T-helper 2 cell (primary cell): ENCODE measurements at regions not wholly inside any gene's neighbourhood (a gene's known extent, or its start where the extent isn't known, plus 50 kb on each side); places are given as distances from the start of the nearest gene placed in this dataset.

Experiments
- DNase-seq, 5 experiments: peaks; one replicate each; pipeline versions ENCODE4 v3.0.0 to v3.0.0-alpha.2; 2012 to 2022

DNA sequence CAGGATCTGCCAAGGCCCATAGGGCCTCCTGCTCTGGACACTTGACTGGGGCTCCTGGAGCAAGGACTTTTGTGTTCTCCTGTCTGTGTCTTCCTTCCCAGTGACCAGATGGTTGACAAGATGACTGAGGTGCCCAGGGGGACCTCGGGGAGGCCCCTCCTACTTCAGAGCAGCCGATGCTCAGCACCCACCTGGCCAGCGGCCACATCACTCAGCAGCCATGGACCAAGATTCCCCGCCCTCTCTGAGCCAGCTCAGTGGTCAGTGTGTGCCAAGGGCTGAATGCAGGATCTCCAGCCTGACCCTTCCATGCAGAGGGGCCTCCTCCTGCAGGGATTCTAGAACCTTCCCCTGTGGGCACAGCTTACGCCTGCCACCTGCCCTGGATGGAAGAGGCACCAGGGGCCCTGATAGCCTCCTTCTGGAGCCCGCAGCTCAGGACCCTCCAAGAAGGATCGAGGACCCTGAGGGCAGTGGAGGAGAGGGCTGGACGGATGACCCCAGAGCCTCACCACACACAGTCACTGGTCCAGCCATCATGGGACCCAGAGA lies 87.4 kb upstream of the GPC1 start:
- no peak for DNase-seq

DNA sequence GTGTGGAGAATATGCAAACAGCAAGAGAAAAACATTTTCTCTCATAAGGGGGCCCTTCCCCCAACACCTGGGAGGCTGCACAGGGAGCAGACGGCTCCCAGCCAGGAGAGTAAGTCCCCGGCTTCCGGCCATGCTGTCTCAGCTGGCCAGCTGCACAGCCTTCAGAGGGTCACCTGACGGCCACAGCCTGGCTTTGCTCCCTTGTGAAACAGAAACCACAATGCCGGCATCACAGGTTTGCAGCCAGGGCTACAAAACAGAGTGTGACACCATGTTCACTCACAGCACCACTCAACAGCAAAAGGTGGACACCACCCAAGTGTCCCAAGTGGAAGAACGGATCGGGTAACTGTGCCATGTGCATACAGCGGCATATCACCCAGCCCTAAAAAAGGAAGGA lies 86.9 kb upstream of the GPC1 start:
- no peak for DNase-seq

DNA sequence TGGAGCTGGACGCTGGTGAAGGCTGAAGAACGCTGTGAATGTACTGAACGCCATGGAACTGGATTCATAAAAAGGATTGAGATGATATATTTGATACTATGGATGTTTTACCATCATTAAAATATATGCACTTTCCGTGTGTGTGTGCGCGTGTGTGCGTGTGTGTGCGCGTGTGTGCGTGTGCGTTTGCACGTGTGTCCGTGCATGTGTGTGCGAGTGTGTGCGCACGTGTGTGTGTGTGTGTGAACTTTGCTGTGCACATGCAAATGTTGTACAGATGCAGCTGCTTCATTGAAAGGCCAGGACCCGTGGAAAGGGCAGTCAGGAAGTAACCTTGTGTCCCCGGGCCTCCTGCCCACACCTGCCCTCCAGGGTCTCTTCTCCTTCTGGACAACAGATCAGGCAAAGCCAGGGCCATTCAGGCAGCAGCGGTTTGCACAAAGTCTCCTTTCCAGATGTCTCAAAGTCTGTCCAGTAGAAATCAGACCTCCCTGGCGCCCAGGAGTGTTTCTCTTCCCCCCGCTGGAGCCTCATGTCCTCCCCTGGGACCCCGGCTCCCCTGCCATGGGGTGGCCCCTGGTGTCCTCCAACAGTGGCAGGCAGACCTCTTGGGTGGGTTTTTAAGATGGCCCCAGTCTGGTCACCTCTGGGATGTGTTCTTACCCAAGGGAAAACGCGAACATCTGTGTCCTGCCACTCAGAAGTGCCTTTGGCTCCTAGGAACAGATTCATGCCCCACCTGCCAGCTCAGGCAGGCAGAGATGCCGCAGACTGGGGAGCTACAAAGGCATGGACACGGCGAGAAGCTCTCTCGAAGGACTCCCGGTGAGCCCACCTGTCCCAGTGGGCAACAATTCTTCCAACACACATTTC lies 86.1 kb upstream of the GPC1 start:
- no peak for DNase-seq

DNA sequence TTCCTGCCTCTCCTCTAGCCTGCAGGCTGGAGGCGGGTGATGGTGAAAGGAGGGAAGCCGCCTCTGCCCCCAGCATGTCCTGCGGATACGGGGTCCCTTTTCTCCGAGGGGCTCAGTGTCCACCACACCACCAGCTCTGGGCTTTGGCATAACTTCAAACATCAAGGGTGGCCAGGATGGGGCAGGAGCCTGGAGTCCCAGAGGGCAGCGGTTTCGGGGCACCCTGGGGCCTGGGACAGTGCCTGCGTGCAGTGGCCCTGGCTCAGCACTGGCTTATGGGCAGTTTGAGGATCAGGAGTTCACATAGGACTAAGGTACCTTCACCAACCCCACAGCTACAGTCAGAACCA lies 85.5 kb upstream of the GPC1 start:
- DNase-seq = no peak

DNA sequence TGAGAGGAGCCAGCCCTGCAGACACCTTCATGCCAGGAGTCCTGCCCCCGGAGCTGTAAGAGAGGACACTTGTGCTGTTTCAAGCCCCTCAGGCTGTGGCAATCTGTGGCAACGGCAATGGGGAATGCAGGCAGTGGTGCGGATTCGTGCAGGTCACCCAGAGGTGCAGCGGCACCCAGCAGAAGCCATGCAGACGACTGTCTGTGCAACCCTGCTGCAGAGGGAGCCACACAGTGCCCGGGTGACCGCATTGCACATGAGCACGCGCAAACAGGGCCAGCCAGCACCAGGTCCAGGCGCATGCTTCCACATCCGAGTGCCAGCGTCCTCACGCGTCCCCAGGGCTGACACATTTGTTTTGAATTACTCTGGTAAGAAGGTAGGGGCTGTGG lies 84.8 kb upstream of the GPC1 start:
- no peak for DNase-seq

DNA sequence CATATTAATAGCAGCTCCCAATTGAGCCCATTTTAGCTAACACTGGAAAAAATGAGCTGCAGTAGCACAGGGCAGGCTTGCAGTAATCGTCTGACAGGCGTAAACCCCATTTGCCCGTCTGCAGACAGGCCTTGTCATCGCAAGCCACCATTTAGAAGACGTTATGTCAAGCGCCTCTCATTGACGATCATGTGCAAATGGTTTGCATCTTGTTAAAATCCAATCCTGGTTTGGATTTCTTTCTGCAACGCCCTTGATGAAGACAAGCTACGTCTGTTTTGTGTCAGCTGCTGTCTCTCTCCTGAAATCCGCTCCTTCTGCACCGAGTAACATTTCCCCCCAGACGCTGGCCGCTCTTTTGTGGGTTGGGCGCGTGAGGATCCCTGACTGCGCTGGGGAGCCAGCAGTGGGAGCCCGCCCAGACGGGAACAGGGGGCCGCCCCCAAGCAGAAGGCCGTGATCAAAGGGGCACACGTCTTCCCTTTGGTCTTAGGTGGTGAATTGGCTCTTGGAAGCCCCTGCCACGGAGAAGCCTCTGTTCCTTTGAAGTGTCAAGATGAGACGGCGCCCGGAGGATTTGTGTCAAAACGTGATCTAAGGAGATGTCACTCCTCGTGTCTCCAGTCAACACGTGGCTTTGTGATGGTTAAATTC lies 84.2 kb upstream of the GPC1 start:
- DNase-seq = no peak

DNA sequence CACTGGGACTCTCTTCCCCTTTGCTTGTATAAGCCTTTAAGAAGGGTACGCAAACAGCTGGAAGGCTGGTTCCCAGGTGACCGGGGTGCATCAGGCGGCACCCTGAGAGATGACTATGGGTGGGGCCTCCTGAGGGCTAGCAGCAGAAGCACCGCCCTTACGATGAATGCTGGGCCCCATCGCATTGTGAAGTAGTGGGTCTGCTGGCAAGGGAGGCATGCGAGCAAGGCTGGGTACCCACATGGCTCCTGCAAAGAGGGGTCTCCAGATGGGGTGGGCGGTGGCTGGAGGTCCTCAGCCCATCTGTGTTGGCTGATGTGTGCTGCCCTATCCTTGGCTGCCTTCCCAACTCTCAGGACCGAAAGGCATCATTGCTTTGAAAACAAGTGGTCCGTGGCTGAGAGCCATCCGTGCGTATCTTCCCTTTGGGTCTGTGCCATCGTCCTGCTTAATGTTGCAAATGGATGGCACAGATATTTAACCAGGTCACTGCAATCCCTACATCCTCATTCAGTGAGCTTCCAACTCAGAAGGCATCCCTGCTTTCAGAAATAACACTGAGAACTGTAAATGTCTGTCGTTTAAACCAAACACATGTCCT lies 83.5 kb upstream of the GPC1 start:
- no peak for DNase-seq

DNA sequence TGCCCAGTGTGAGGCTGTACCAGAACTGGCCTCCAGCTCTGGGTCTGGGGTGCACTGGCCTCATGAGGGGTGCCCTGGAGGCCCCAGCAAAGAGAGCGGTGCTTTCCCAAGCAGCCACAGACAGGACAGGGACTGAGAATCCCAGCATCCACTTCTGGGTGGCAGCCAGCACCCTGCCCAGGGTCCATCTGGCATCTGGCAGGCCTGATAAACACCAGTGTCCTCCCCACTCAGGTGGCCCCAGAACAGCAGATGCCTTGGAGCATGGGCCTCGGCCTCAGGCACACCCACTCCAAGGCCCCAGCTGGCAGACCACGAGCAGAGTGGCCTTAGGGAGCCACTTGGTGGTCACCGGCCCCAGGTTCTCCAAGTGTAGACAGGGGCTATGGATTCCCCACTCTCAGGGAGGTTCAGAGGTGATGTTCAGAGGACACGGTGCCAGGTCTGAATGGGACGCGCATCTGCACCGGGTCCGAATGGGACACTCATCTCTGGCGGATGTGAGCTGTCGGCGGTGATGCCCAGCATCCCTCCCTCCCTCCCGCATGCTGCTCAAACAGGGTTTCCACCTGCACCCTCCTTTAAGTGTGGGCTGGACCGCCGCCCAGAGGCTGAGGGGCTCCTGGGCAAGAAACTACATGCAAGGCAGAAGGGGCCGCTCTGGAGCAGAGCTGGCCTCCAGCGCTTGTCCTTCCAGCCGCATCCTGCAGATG lies 82.2 kb upstream of the GPC1 start:
- DNase-seq = no peak

DNA sequence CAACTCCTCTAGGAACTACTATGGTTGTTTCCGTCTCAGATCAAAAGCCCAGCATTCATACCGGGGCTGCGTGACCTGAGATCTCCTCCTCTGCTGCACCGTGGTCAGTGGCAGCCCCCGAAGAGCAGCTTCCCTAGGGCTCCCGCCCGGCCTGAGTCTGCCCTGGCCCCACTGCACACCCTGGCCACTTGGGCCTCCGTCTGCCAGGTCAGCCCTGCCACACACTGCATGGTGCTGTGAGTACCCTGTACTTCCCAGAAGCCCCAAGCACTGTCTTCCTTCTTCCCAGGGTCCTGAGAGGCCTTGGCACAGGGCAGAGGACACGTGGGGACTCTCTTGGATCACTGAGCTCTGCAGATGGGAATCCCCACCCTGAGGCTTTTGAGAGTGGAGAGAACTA lies 81.5 kb upstream of the GPC1 start:
- DNase-seq = no peak

DNA sequence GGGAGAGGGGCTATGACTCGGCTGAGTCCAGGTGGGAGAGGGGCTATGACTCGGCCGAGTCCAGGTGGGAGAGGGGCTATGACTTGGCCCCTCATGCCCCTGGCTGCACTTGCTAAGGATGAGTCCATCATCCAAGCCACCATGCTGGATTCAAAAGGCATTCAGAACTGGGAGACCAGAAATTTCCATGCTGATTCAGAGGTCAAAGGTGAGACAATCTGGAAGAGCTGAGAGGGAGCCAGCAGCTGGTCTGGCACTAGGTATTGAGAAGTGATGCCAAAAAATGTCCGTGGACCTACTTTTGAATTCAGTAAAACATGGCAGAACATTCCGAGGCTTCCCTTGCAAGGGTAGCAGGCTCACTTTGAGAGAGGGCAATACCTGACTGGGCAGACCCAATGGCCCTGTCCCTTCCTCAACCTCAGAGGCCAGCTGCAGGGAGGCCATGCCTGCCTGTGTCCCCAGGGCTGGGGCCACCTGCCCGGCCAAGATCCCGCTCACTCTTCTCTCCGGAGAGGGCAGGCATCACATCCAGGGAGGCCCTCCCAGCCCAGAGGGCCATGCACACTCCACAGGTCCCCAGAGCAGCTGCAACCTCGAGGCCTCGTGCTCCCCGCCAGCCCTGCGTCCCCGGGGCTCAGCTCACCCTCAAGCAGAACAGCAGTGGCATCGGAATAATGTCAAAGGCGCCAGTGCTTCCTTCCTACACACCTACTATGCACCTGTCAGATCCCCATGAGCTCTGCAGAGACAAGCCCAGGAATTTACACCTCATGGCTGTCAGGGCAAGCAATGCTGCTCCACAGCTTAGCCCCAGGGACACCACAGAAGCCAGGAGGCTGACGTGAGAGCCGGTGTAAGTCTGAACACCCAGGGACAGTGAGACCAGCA lies 80.2 kb upstream of the GPC1 start:
- DNase-seq = no peak

DNA sequence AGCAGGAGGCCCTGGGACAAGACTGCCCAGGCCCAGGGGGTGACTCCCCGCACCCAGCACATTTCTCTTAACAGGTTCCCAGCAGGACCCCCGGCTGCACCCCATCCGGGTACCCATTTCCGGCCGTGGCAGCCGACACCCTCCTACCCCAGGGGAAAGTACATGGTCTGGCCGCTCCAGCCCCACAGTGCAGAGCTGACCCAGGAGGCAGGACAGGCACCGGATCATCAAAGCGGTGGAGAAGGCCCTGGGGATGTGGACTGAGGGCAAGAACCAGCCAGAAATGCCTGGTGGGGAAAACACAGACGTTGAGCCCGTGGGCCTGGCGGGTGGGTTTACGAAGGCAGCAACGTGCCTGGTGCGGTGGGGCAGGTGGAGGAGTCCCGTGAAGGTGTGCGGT lies 79.5 kb upstream of the GPC1 start:
- no peak for DNase-seq

DNA sequence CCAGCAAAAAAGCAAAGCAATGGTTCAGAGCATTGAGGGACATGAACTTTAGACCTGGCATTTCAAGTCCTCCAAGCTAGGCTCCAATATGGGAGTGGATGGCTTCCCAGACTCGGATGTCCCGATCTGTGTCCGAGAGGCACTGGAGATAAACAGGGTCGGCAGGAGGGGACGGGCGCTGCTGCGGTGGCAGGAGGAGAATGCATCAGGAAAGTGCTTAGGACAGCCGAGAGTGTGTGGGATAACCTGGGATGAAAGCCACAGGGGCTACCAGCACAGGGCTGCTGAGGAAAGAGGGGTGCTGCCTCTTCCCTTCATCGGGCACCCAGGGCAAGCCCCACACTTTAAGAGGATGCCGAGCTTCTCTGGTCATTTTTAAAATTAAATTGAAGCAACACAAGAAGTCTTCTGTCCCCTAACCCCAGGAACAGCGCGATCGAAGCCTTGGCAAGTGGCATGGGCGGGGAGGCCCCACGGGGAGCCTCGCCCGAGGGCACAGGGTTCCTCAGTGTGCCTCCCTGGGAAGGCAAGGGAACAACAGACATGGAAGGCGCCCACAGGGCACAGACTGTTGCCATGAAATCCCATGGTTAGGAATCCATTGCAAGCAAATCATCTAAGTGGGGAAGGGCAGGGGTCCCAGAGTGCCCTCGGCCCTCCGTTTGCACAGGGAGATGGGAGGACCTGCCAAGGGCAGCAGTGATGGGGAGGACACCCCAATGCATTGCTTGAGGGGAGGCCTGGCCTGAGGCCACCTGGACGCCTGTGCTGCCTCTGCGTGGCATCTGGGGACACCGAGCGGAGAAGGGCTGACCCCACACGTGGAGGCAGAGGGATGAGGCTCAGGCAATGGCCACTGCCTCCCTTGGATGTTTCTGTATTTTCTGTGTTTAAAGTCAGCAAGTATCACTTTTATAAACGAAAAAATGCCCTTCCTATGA lies 78.5 kb upstream of the GPC1 start:
- DNase-seq = no peak

DNA sequence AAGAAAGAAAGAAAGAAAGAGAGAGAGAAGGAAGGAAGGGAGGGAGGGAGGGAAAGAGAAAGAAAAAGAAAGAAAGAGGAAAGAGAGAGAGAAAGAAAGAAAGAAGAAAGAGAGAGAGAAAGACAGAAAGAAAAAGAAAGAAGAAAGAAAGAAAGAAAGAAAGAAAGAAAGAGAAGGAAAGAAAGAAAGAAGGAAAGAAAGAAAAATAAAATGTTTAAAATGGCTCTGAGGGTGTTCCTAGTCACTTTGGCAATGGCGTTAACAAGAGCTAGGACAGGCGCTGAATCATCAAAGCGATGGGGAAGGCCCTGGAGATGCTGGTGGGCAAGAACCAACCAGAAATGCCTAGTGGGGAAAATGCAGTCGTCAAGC lies 77.8 kb upstream of the GPC1 start:
- no peak for DNase-seq

DNA sequence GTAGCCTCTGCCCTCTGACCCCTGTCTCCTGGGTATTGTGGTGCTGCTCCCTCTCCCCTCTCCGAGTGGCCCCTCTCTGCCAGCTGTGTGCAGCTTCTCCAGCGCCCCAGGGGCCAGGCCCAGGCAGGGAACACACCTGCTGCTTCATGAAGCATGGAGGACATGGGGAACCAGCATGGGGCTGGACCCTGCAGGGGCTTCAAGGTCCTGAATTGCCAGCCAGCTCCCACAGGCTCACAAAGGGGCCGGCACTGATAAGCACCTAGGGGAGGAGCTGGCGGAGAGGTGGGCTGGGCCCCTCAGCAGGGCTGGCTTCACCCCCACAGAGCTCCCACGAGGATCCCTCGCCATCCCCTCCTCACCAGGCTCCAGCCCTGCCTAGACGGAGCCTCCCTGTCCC lies 77.4 kb upstream of the GPC1 start:
- DNase-seq = no peak

DNA sequence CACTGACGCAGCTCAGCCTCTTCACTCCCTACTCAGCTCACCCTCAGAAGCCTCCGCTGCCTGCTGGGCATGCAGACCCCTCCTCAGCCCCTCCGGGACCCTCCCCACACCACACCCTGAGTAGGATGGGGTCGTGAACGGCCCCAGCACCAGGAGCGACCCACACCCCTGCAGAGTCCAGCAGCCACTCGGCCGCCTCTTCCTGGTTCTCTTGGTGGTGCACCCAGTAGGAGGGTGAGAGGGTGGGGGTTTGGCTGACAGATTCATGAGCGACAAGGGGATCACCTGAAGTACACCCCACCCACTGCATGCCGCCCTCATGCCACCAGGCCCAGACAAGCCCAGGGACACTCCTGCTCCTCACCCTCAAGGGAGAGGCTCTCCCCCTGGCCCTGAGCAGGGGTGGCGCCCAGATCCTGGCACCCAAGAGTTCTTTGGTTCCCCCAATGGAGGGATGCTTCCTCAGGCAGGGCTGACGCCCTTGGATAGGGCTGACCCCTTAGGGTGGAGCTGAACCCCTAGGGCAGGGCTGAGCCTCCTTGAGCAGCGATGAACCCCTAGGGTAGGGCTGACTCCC lies 76.6 kb upstream of the GPC1 start:
- DNase-seq = no peak

DNA sequence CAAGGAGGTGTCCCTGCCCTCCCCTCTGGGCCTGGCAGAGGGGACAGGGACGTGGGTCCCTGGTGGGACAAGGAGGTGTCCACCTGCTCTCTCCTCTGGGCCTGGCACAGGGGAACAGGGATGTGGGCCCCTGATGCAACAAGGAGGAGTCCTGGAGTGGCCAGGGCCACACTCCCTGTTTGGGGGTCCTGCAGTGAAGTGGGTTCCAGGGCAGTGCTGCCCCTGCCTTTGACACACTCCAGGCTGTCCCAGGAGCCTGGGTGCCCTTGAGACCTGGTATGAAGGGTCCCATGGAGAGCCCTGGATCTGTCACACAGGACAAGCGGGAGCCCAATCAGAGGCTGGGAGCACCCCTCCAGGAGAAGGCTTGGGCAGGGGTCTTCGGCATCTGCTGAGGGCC lies 75.8 kb upstream of the GPC1 start:
- no peak for DNase-seq

DNA sequence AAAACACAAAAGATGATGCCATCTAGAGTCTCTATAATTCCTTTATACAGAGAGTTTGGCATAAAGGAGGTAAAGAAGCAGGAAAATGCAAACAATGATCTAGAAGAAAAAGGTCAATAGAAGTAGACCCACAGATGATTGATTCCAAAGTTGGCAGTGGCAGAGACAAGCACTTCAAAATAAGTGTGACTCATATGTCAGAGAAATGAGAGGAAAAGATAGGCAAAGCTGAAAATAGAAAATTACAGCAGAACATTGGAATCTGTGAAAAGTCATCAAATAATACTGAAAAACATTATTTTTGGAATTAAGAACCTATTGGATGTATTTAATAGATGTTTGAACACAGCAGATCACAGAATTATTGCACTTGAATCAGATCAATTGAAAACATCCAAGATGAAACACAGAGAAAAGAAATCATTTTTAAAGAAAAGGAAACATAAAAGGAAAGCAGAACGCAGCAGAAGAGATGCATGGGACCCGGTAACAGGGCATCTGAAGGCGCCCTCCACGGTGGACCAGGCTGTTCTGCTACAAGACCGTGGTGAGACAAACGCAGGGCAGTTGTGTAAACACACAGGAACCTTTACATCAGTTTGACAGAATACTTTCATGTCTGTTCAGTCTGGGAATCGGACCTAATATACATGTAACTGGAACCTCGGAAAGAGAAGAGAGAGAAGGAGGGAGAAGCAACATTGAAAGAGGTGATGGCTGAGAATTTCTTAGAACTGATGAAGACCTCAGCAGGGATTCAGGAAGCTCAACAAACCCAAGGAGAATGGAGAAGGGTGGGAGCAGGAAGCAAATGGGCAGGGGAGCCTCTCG lies 74.6 kb upstream of the GPC1 start:
- no peak for DNase-seq

DNA sequence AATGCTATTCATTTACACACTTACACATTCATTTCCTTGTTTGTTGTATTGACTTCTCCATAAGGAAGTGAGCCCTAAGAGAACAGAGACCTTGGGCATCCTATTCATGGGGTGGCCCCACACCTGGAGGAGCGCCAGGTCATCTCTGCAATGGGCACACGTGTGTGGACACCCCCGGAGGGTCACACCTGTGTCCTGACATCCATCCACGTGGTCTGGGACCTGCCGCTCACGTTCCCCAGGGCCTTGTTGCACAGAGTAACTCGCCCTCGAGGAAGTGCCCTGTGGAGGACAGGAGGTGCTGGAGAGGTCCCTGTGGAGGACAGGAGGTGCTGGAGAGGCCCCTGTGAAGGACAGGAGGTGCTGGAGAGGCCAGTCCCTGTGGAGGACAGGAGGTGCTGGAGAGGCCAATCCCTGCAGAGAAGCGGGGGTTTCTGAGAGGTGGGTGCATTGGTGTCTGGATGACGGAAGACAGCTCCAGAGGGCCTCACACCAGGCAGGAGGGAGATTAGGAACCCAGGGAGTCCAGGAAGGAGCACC lies 73.2 kb upstream of the GPC1 start:
- DNase-seq = no peak
